HEK293 (cell line): ENCODE measurements at regions not wholly inside any gene's neighbourhood (a gene's known extent, or its start where the extent isn't known, plus 50 kb on each side); places are given as distances from the start of the nearest gene placed in this dataset.

ENCODE experiments used
- CTCF ChIA-PET: fragments of 350-600 bp; formaldehyde crosslinking; extraction: SDS; loops from one replicate; lab custom pipeline; 2021; ENCODE audit warnings: antibody characterized with exemption; lab: Yijun Ruan, JAX
- POLR2A ChIA-PET: fragments of 300-600 bp; formaldehyde crosslinking; extraction: SDS; loops from one replicate; lab custom pipeline; 2020; ENCODE audit warnings: antibody characterized with exemption, inconsistent platforms; lab: Yijun Ruan, JAX
- H3K27ac ChIP-seq: fragments of 200-500 bp; sonication (Bioruptor generic); 2 replicates; pipeline ENCODE4 v1.5.1; 2014; ENCODE audit warnings: low read depth, low read length, control low read depth, inconsistent platforms; ENCODE audit errors: extremely low read depth
- H3K36me3 ChIP-seq, 2 experiments: fragments of 200-500 bp in 1 of 2; sonication (Bioruptor generic) in 1 of 2; 1 replicate in 1 of 2; 2 replicates in 1 of 2; pipeline ENCODE4 v1.5.1; 2014 to 2017; ENCODE audit warnings: inconsistent platforms in 2 of 2, low read length in 2 of 2; ENCODE audit not compliant: control insufficient read depth in 2 of 2, insufficient read depth in 1 of 2
- H3K4me1 ChIP-seq: fragments of 200-500 bp; sonication (Bioruptor generic); 2 replicates; pipeline ENCODE4 v1.5.1; 2014; ENCODE audit warnings: mild to moderate bottlenecking, low read length, inconsistent platforms; ENCODE audit not compliant: control insufficient read depth, insufficient read depth
- H3K4me3 ChIP-seq: 2 replicates; pipeline ENCODE4 v1.5.1; 2011; ENCODE audit warnings: low read depth, mild to moderate bottlenecking, control low read depth, low read length, moderate library complexity
- H3K9me3 ChIP-seq: fragments of 200-500 bp; sonication (Bioruptor generic); 2 replicates; pipeline ENCODE4 v1.5.1; 2014; ENCODE audit warnings: low read depth, low read length, inconsistent platforms; ENCODE audit not compliant: control insufficient read depth, insufficient read depth
- BCL11B ChIP-seq: fragments of 450-650 bp; formaldehyde crosslinking; IDR thresholded peaks from 2 replicates; pipeline ENCODE4 v1.5.1; 2016; ENCODE audit warnings: low read depth, missing biosample characterization, missing genetic modification characterization
- EGR2 ChIP-seq: fragments of 450-650 bp; formaldehyde crosslinking; IDR thresholded peaks from 2 replicates; pipeline ENCODE4 v1.5.1; 2016; ENCODE audit warnings: low read depth, missing biosample characterization, missing genetic modification characterization
- FEZF1 ChIP-seq: fragments of 450-650 bp; formaldehyde crosslinking; IDR thresholded peaks from 2 replicates; pipeline ENCODE4 v1.5.1; 2016; ENCODE audit warnings: missing biosample characterization, missing genetic modification characterization
- GLI2 ChIP-seq: fragments of 450-650 bp; formaldehyde crosslinking; IDR thresholded peaks from 2 replicates; pipeline ENCODE4; 2017; ENCODE audit warnings: missing biosample characterization, missing genetic modification characterization, low read depth, borderline replicate concordance
- GLIS1 ChIP-seq: fragments of 450-650 bp; formaldehyde crosslinking; IDR thresholded peaks from 2 replicates; pipeline ENCODE4 v1.5.1; 2016; ENCODE audit warnings: missing biosample characterization, missing genetic modification characterization
- IKZF3 ChIP-seq: fragments of 450-650 bp; IDR thresholded peaks from 2 replicates; pipeline ENCODE4 v1.5.0; 2018; ENCODE audit warnings: missing biosample characterization, mild to moderate bottlenecking, missing genetic modification characterization, moderate library complexity
- KLF16 ChIP-seq: fragments of 450-650 bp; formaldehyde crosslinking; IDR thresholded peaks from 2 replicates; pipeline ENCODE4 v1.5.1; 2017; ENCODE audit warnings: missing biosample characterization, missing genetic modification characterization
- MZF1 ChIP-seq: fragments of 450-650 bp; formaldehyde crosslinking; IDR thresholded peaks from 2 replicates; pipeline ENCODE4 v1.5.1; 2017; ENCODE audit warnings: missing biosample characterization, missing genetic modification characterization, borderline replicate concordance
- ZBTB20 ChIP-seq: fragments of 450-650 bp; formaldehyde crosslinking; IDR thresholded peaks from 2 replicates; pipeline ENCODE4 v1.5.1; 2016; ENCODE audit warnings: missing biosample characterization, missing genetic modification characterization
- ZNF133 ChIP-seq: fragments of 450-650 bp; formaldehyde crosslinking; IDR thresholded peaks from 2 replicates; pipeline ENCODE4 v1.5.1; 2016; ENCODE audit warnings: missing biosample characterization, missing genetic modification characterization
- ZNF473 ChIP-seq: fragments of 450-650 bp; formaldehyde crosslinking; IDR thresholded peaks from 2 replicates; pipeline ENCODE4 v1.5.1; 2017; ENCODE audit warnings: missing biosample characterization, missing genetic modification characterization
- ZNF501 ChIP-seq: fragments of 450-650 bp; formaldehyde crosslinking; IDR thresholded peaks from 2 replicates; pipeline ENCODE4 v1.5.1; 2016; ENCODE audit warnings: missing biosample characterization, missing genetic modification characterization
- ZNF560 ChIP-seq: fragments of 450-650 bp; formaldehyde crosslinking; IDR thresholded peaks from 2 replicates; pipeline ENCODE4 v1.5.1; 2017; ENCODE audit warnings: missing biosample characterization, missing genetic modification characterization, borderline replicate concordance
- ZNF621 ChIP-seq: fragments of 450-650 bp; formaldehyde crosslinking; IDR thresholded peaks from 2 replicates; pipeline ENCODE4 v1.5.1; 2017; ENCODE audit warnings: missing biosample characterization, missing genetic modification characterization
- ZNF747 ChIP-seq: fragments of 450-650 bp; formaldehyde crosslinking; IDR thresholded peaks from 2 replicates; pipeline ENCODE4 v1.5.1; 2016; ENCODE audit warnings: missing biosample characterization, missing genetic modification characterization
- ZNF843 ChIP-seq: fragments of 450-650 bp; formaldehyde crosslinking; IDR thresholded peaks from 2 replicates; pipeline ENCODE4 v1.5.1; 2016; ENCODE audit warnings: missing biosample characterization, missing genetic modification characterization
- ZXDB ChIP-seq: fragments of 450-650 bp; formaldehyde crosslinking; IDR thresholded peaks from 2 replicates; pipeline ENCODE4 v1.5.1; 2016; ENCODE audit warnings: missing biosample characterization, missing genetic modification characterization
- TF ChIP-seq, protein P1 (sequence below): fragments of 450-650 bp; formaldehyde crosslinking; IDR thresholded peaks from 2 replicates; pipeline ENCODE4 v1.5.1; 2016; ENCODE audit warnings: missing biosample characterization, missing genetic modification characterization, low read depth
- TF ChIP-seq, protein P2 (sequence below): fragments of 450-650 bp; formaldehyde crosslinking; IDR thresholded peaks from 2 replicates; pipeline ENCODE4 v1.5.1; 2016; ENCODE audit warnings: missing biosample characterization, missing genetic modification characterization
- TF ChIP-seq, protein P3 (sequence below): fragments of 450-650 bp; formaldehyde crosslinking; IDR thresholded peaks from 2 replicates; pipeline ENCODE4 v1.5.1; 2017; ENCODE audit warnings: missing biosample characterization, missing genetic modification characterization
- TF ChIP-seq, protein P4 (sequence below): fragments of 450-650 bp; formaldehyde crosslinking; IDR thresholded peaks from 2 replicates; pipeline ENCODE4 v1.5.1; 2016; ENCODE audit warnings: missing biosample characterization, missing genetic modification characterization
- TF ChIP-seq, protein P5 (sequence below): fragments of 450-650 bp; formaldehyde crosslinking; IDR thresholded peaks from 2 replicates; pipeline ENCODE4 v1.5.1; 2016; ENCODE audit warnings: missing biosample characterization, missing genetic modification characterization

DNA sequence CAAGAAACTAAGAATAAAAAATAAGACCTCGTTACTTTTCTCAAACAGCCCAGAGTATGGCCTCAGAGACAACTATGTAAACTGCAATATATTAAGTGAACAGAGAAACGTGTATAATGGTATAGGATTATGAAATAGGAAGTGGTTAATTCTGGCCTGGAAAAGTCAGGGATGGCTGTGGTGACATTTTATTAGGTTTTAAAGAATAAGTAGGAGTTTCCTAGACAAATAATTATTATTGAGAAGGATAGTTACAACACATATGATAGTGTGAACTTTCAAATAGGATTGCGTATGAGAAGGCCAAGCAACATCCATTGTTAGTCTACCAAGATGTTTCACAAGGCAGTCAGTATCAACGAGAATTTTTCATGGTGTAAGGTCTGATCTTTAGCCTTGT, 244.1 kb downstream of the LPIN1 start:
- ChIA-PET POLR2A (no interaction called here), CTCF (no interaction called here)
- TF ChIP-seq FEZF1 (tag by site-specific recombination): no peak
- TF ChIP-seq EGR2 (tag by site-specific recombination): no peak
- no peak for TF ChIP-seq ZNF473
- no peak for TF ChIP-seq ZNF560 (tag by site-specific recombination)
- TF ChIP-seq ZNF843 (tag by site-specific recombination): no peak
- no peak for TF ChIP-seq ZNF747 (tag by site-specific recombination)
- TF ChIP-seq, protein P1, sequence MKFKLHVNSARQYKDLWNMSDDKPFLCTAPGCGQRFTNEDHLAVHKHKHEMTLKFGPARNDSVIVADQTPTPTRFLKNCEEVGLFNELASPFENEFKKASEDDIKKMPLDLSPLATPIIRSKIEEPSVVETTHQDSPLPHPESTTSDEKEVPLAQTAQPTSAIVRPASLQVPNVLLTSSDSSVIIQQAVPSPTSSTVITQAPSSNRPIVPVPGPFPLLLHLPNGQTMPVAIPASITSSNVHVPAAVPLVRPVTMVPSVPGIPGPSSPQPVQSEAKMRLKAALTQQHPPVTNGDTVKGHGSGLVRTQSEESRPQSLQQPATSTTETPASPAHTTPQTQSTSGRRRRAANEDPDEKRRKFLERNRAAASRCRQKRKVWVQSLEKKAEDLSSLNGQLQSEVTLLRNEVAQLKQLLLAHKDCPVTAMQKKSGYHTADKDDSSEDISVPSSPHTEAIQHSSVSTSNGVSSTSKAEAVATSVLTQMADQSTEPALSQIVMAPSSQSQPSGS (tag by site-specific recombination): no peak
- TF ChIP-seq MZF1 (tag by site-specific recombination): no peak
- TF ChIP-seq ZNF621 (tag by site-specific recombination): no peak
- TF ChIP-seq, protein P2, sequence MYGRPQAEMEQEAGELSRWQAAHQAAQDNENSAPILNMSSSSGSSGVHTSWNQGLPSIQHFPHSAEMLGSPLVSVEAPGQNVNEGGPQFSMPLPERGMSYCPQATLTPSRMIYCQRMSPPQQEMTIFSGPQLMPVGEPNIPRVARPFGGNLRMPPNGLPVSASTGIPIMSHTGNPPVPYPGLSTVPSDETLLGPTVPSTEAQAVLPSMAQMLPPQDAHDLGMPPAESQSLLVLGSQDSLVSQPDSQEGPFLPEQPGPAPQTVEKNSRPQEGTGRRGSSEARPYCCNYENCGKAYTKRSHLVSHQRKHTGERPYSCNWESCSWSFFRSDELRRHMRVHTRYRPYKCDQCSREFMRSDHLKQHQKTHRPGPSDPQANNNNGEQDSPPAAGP: no peak
- TF ChIP-seq BCL11B (tag by site-specific recombination): no peak
- TF ChIP-seq ZBTB20 (tag by site-specific recombination): no peak
- TF ChIP-seq, protein P3, sequence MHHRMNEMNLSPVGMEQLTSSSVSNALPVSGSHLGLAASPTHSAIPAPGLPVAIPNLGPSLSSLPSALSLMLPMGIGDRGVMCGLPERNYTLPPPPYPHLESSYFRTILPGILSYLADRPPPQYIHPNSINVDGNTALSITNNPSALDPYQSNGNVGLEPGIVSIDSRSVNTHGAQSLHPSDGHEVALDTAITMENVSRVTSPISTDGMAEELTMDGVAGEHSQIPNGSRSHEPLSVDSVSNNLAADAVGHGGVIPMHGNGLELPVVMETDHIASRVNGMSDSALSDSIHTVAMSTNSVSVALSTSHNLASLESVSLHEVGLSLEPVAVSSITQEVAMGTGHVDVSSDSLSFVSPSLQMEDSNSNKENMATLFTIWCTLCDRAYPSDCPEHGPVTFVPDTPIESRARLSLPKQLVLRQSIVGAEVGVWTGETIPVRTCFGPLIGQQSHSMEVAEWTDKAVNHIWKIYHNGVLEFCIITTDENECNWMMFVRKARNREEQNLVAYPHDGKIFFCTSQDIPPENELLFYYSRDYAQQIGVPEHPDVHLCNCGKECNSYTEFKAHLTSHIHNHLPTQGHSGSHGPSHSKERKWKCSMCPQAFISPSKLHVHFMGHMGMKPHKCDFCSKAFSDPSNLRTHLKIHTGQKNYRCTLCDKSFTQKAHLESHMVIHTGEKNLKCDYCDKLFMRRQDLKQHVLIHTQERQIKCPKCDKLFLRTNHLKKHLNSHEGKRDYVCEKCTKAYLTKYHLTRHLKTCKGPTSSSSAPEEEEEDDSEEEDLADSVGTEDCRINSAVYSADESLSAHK: no peak
- TF ChIP-seq IKZF3 (tag by site-specific recombination): no peak
- TF ChIP-seq, protein P4, sequence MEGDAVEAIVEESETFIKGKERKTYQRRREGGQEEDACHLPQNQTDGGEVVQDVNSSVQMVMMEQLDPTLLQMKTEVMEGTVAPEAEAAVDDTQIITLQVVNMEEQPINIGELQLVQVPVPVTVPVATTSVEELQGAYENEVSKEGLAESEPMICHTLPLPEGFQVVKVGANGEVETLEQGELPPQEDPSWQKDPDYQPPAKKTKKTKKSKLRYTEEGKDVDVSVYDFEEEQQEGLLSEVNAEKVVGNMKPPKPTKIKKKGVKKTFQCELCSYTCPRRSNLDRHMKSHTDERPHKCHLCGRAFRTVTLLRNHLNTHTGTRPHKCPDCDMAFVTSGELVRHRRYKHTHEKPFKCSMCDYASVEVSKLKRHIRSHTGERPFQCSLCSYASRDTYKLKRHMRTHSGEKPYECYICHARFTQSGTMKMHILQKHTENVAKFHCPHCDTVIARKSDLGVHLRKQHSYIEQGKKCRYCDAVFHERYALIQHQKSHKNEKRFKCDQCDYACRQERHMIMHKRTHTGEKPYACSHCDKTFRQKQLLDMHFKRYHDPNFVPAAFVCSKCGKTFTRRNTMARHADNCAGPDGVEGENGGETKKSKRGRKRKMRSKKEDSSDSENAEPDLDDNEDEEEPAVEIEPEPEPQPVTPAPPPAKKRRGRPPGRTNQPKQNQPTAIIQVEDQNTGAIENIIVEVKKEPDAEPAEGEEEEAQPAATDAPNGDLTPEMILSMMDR (tag by site-specific recombination): no peak
- no peak for TF ChIP-seq ZNF501
- no peak for TF ChIP-seq GLIS1 (tag by site-specific recombination)
- no peak for TF ChIP-seq GLI2

DNA sequence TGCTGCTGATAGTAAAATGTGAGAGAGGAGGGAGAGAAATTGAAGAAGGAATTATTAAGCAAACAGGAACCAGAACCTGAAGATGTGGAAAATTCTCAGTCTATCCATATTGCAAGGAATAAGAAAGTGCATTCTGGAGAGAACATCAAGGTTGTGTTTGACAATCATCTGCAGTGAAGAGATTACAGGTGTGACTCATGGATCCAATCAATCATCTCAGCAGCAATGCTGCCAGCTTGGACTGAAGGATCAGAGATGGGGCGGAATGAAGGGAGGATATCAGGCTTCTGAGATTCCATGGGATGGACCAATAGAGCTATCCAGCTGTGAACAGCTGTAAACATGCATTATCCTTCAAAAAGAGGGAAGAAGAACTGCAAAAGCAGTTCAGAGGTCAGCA, 247.3 kb downstream of the LPIN1 start:
- POLR2A ChIA-PET: no interaction called here

More for the DNA sequence above, 244.1 kb downstream of the LPIN1 start:
- Histone ChIP-seq H3K4me1 (no peaks in the 10 kb centered on the region), H3K36me3 (no peaks in the 10 kb centered on the region), H3K9me3 (no peaks in the 10 kb centered on the region), H3K4me3 (no peak overlapping the region), H3K27ac (no peak overlapping the region)

More for the DNA sequence above, 247.3 kb downstream of the LPIN1 start:
- CTCF ChIA-PET: no interaction called here
- Histone ChIP-seq H3K36me3 (no peaks in the 10 kb centered on the region), H3K4me1 (no peaks in the 10 kb centered on the region), H3K4me3 (no peak overlapping the region), H3K9me3 (no peaks in the 10 kb centered on the region), H3K27ac (no peak overlapping the region)
- TF ChIP-seq KLF16 (tag by site-specific recombination): no peak
- no peak for TF ChIP-seq ZNF133 (tag by site-specific recombination)
- TF ChIP-seq, protein P5, sequence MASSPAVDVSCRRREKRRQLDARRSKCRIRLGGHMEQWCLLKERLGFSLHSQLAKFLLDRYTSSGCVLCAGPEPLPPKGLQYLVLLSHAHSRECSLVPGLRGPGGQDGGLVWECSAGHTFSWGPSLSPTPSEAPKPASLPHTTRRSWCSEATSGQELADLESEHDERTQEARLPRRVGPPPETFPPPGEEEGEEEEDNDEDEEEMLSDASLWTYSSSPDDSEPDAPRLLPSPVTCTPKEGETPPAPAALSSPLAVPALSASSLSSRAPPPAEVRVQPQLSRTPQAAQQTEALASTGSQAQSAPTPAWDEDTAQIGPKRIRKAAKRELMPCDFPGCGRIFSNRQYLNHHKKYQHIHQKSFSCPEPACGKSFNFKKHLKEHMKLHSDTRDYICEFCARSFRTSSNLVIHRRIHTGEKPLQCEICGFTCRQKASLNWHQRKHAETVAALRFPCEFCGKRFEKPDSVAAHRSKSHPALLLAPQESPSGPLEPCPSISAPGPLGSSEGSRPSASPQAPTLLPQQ (tag by site-specific recombination): no peak
- TF ChIP-seq ZXDB (tag by site-specific recombination): no peak
